ENCODE measurements at regions not wholly inside any gene's neighbourhood (a gene's known extent, or its start where the extent isn't known, plus 50 kb on each side); places are given as distances from the start of the nearest gene placed in this dataset.
A peak's percentile ranks its signal among the peaks of the same experiment; 100 is the strongest.

GRCh38 chr11:105468154-105468553, 141.7 kb upstream of the GRIA4 start:
- no peak for DNase-seq
- no peaks in the 10 kb centered on the region for H3K4me1 Mint-ChIP-seq (ENCODE audit: low read depth)
- no peak overlapping the region for H3K27ac Mint-ChIP-seq
- CTCF ChIA-PET: no interaction called here
- POLR2A ChIA-PET: interaction anchor here (0.6 kb wide), 1 partner anchor 20 kb away, joined by 6 read pairs; no protein-coding TSS in a partner anchor
- no peaks in the 10 kb centered on the region for H3K9me3 Mint-ChIP-seq
- intact Hi-C loops (cut with micrococcal nuclease): no loop called here
- H3K4me3 Mint-ChIP-seq: no peak overlapping the region
- H3K27me3 Mint-ChIP-seq: no peaks in the 10 kb centered on the region
- no peaks in the 10 kb centered on the region for H3K36me3 Mint-ChIP-seq

- no peak overlapping the region for H3K27ac Mint-ChIP-seq
- no peaks in the 10 kb centered on the region for H3K4me1 Mint-ChIP-seq (ENCODE audit: low read depth)
- no peaks in the 10 kb centered on the region for H3K9me3 Mint-ChIP-seq
- H3K4me3 Mint-ChIP-seq: no peak overlapping the region
- no peaks in the 10 kb centered on the region for H3K36me3 Mint-ChIP-seq
- no peak for DNase-seq
- intact Hi-C loops (cut with micrococcal nuclease): no loop called here
- CTCF ChIA-PET: no interaction called here
- H3K27me3 Mint-ChIP-seq: no peaks in the 10 kb centered on the region
- POLR2A ChIA-PET: no interaction called here
Measured at GRCh38 chr11:105466582-105467228, 143.2 kb upstream of the GRIA4 start.

- POLR2A ChIA-PET: no interaction called here
- Mint-ChIP-seq H3K27me3 (peaks cover 2% of the 10 kb centered on the region), H3K9me3 (peaks cover 2% of the 10 kb centered on the region), H3K4me3 (no peak overlapping the region), H3K4me1 (ENCODE audit: low read depth) (no peaks in the 10 kb centered on the region), H3K36me3 (no peaks in the 10 kb centered on the region), H3K27ac (no peak overlapping the region)
- intact Hi-C loops (cut with micrococcal nuclease): no loop called here
- no peak for DNase-seq
- CTCF ChIA-PET: no interaction called here
Measured at GRCh38 chr11:105458071-105458470, 151.8 kb upstream of the GRIA4 start.

- ChIA-PET CTCF (no interaction called here), POLR2A (no interaction called here)
- Mint-ChIP-seq H3K4me3 (no peak overlapping the region), H3K9me3 (peaks cover 2% of the 10 kb centered on the region), H3K36me3 (no peaks in the 10 kb centered on the region), H3K27ac (no peak overlapping the region), H3K27me3 (peaks cover 4% of the 10 kb centered on the region), H3K4me1 (ENCODE audit: low read depth) (no peaks in the 10 kb centered on the region)
- intact Hi-C loops (cut with micrococcal nuclease): no loop called here
- DNase-seq: no peak
Measured at GRCh38 chr11:105456950-105457349, 152.9 kb upstream of the GRIA4 start.

DNA sequence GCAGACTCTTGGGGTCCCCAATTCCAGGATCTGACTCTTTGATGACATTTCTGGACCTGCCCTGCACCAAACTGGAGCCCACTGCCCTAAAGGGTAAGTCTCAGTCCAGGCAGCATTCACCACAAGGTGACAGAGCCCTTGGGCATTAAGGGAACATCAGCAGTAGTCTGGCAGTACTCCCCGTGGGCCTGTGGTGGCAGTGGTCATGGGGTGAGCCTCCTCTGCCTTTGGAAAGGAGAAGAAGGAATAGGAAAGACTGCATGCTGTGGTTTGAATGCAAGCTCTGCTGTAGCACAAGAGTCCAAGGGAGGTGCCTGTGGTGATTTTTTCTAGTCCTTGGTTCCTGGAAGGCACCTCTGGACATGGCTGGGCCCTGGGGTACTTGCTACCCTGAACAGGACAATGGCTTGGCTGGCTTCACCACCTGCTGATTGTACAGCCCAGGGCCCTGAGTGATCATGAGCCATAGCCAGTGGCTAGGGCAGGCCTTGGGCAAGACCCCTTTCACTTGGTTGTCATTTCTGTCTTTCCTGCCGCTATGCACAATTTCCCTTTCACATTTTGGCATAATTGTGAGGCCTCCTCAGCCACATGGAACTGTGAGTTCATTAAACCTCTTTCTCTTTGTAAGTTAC, 160.7 kb upstream of the GRIA4 start:
- H3K4me3 Mint-ChIP-seq: no peak overlapping the region

DNA sequence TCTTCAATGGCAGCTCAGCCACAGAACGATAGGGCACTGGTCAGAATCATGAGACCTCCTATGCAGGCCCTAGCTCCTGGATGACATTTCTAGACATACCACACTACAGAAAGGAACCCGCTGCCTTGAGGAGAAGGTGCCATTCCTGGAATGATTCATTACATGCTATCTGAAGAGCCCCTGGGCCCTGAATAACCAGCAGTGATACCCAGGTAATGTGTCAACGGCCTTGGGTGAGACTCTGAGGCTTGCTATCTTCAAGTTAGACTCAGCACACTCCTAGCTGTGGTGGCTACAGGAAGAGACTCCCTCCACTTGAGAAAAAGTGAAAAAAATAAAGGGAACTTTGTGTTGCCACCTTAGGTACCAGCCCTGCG, 161.2 kb upstream of the GRIA4 start:
- Mint-ChIP-seq H3K27me3 (peaks cover 3% of the 10 kb centered on the region), H3K4me3 (no peak overlapping the region), H3K4me1 (ENCODE audit: low read depth) (peaks cover 10% of the 10 kb centered on the region), H3K36me3 (no peaks in the 10 kb centered on the region), H3K27ac (no peak overlapping the region), H3K9me3 (peaks cover 16% of the 10 kb centered on the region)
- POLR2A ChIA-PET: no interaction called here
- CTCF ChIA-PET: no interaction called here
- intact Hi-C loops (cut with micrococcal nuclease): no loop called here
- DNase-seq: peak; percentile 13

More for the DNA sequence above, 160.7 kb upstream of the GRIA4 start:
- Mint-ChIP-seq H3K27me3 (peaks cover 3% of the 10 kb centered on the region), H3K27ac (no peak overlapping the region), H3K4me1 (ENCODE audit: low read depth) (peaks cover 10% of the 10 kb centered on the region), H3K9me3 (peaks cover 13% of the 10 kb centered on the region), H3K36me3 (no peaks in the 10 kb centered on the region)
- POLR2A ChIA-PET: no interaction called here
- intact Hi-C loops (cut with micrococcal nuclease): no loop called here
- CTCF ChIA-PET: no interaction called here
- DNase-seq: no peak

DNA sequence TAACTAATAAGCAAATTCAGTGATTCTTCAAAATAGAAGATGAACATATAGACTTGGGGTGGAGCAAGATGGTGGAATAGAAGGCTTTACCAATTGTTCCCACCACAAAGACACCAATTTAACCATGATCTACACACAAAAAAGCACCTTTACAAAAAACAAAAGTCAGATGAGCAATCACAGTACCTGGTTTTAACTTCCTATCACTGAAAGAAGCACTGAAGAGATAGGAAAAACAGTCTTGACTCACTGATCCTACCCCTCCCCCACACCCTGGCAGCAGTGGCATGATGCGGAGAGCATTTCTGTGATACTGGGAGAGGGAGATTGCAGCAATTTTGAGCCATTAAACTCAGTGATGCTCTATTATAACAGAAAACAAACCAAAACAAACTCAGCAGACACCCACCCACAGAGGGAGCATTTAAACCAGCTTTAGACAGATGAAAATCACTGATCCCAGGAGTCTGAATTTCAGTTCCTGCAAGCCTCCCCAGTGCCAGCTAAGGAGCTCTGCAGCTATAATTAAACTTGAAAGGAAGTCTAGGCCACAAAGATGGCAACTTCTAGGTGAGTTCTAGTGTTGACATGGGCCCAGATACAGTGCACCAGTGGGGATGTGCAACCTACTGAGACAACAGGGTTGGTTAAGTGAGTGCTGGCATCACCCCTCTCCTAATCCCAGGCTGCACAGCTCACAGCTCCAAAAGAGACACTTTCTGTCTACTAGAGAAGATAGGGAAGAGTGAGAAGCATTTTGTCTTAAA, 161.8 kb upstream of the GRIA4 start:
- Mint-ChIP-seq H3K27ac (no peak overlapping the region), H3K4me1 (ENCODE audit: low read depth) (peaks cover 10% of the 10 kb centered on the region), H3K9me3 (peaks cover 18% of the 10 kb centered on the region), H3K36me3 (no peaks in the 10 kb centered on the region), H3K27me3 (peaks cover 3% of the 10 kb centered on the region), H3K4me3 (no peak overlapping the region)
- ChIA-PET CTCF (no interaction called here), POLR2A (no interaction called here)
- peak; percentile 53 for DNase-seq
- intact Hi-C loops (cut with micrococcal nuclease): no loop called here

GRCh38 chr11:105443623-105444022, 166.2 kb upstream of the GRIA4 start:
- Mint-ChIP-seq H3K27me3 (peaks cover 5% of the 10 kb centered on the region), H3K4me3 (no peak overlapping the region), H3K4me1 (ENCODE audit: low read depth) (peaks cover 10% of the 10 kb centered on the region), H3K9me3 (peaks cover 19% of the 10 kb centered on the region), H3K27ac (no peak overlapping the region), H3K36me3 (no peaks in the 10 kb centered on the region)
- no peak for DNase-seq
- intact Hi-C loops (cut with micrococcal nuclease): no loop called here
- POLR2A ChIA-PET: no interaction called here
- CTCF ChIA-PET: no interaction called here

DNA sequence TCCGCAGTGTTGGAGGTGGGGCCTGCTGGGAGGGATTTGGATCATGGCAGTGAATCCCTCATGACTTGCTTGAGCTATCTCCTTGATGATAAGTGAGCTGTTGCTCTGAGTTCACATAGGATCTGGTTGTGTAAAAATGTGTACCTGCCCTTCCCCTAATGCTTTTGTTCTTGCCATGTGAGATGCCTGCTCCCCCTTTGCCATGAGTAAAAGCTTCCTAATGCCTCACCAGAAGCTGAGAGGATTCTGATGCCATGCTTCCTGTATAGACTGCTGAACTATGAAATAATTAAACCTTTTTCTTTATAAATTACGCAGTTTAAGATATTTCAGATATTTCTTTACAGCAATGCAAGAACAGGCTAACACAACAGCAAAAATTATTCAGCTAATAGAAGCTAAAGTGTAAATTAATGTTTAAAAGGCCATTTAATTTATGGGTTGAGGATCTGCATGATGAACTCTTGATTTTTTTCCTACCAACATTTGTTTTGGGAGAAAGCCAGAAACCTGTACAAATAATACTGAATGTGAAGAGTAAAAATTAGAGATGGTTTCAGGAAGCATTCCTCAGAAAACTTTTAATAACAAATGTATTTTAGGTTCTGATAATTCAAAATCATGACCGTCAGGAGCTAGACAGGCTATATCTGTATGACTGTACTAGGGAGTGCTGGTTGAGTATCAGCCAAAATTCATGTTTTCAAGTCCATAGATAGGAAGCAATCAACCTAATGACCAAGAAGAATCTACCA, 177.5 kb upstream of the GRIA4 start:
- CTCF ChIA-PET: no interaction called here
- POLR2A ChIA-PET: no interaction called here
- DNase-seq: no peak
- Mint-ChIP-seq H3K27me3 (peaks cover 2% of the 10 kb centered on the region), H3K36me3 (no peaks in the 10 kb centered on the region), H3K4me1 (ENCODE audit: low read depth) (no peaks in the 10 kb centered on the region), H3K9me3 (no peaks in the 10 kb centered on the region), H3K4me3 (no peak overlapping the region), H3K27ac (no peak overlapping the region)
- intact Hi-C loops (cut with micrococcal nuclease): no loop called here

DNA sequence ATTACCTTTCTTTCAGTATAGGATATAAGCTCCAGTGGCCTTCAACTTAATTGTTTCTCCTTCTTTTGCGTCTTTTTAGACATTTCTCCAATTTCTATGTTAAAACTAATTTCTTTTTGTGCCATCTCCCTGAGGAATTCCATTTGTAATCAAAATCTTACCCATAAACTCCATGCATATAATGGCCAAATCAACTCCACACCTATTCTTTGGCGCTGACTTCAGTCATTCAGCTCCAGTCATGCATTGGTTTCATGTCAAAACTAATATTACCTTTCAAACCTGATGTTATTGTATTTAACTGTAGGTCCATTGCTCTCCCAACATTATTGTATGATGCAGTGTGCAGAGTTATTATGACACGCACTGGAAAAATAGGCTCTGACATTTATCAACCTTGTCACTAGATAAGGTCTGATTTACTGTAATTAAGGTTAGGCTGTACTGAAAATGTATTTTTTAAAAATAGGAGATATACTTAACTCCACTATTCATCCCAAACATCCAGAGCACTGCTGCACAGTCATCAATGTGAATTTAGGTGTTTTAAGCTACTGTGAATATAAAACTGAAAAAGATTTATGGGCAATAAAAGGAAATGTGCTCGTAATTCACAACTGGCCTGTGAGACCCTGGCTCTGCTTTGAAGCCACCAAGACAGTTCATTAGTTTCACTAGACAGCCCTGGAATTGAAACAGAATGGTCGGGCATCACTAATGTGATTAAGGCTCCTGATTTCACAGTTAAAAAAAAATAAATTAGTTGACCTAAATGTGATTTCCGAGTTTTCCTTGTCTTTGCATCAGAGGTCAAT, 180.6 kb upstream of the GRIA4 start:
- Mint-ChIP-seq H3K36me3 (no peaks in the 10 kb centered on the region), H3K9me3 (no peaks in the 10 kb centered on the region), H3K27me3 (peaks cover 2% of the 10 kb centered on the region), H3K4me1 (ENCODE audit: low read depth) (no peaks in the 10 kb centered on the region), H3K27ac (no peak overlapping the region), H3K4me3 (no peak overlapping the region)
- ChIA-PET CTCF (no interaction called here), POLR2A (no interaction called here)
- intact Hi-C loops (cut with micrococcal nuclease): no loop called here
- DNase-seq: no peak

DNA sequence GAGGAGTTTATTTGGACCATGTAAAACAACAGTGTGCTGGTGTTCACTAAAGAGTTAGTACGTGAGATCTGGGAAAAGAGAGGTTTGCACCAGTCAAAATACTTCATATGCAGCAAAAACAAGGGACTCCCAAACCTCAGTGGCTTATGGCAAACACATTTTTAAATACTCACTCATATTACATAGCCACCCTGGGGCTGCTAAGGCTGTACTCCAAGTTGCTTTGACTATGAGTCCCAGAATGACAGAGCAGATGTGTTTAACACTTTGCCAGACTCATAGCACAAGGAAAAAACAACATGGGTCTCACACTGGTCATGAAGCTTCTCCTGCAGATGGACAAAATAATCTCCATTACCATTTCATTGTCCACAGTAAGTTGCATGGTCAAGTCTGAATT, 202.8 kb upstream of the GRIA4 start:
- H3K4me1 Mint-ChIP-seq (ENCODE audit: low read depth): no peaks in the 10 kb centered on the region
- H3K4me3 Mint-ChIP-seq: no peak overlapping the region
- no peak overlapping the region for H3K27ac Mint-ChIP-seq
- peaks cover 6% of the 10 kb centered on the region for H3K27me3 Mint-ChIP-seq
- no peaks in the 10 kb centered on the region for H3K9me3 Mint-ChIP-seq
- no peak for DNase-seq
- POLR2A ChIA-PET: no interaction called here
- H3K36me3 Mint-ChIP-seq: no peaks in the 10 kb centered on the region
- intact Hi-C loops (cut with micrococcal nuclease): no loop called here
- CTCF ChIA-PET: no interaction called here

GRCh38 chr11:105401269-105401809, 208.5 kb upstream of the GRIA4 start:
- Mint-ChIP-seq H3K27ac (no peak overlapping the region), H3K4me1 (ENCODE audit: low read depth) (no peaks in the 10 kb centered on the region), H3K9me3 (no peaks in the 10 kb centered on the region), H3K36me3 (no peaks in the 10 kb centered on the region), H3K4me3 (no peak overlapping the region), H3K27me3 (peaks cover 12% of the 10 kb centered on the region)
- ChIA-PET POLR2A (no interaction called here), CTCF (no interaction called here)
- intact Hi-C loops (cut with micrococcal nuclease): no loop called here
- no peak for DNase-seq
